ENCODE measurements at regions not wholly inside any gene's neighbourhood (a gene's known extent, or its start where the extent isn't known, plus 50 kb on each side); places are given as distances from the start of the nearest gene placed in this dataset.

GRCh38 chr1:57925226-57925625, 501.4 kb upstream of the DAB1 start:
- DNase-seq: no peak
- Histone ChIP-seq H3K4me3 (ENCODE audit: low read length in 3 of 3) (no peak overlapping the region), H3K27ac (ENCODE audit: low read depth in 2 of 2, low read length in 2 of 2) (no peak overlapping the region), H3K36me3 (ENCODE audit: control insufficient read depth in 2 of 3, insufficient read depth in 3 of 3, low read length in 3 of 3) (no peaks in the 10 kb centered on the region), H3K4me1 (ENCODE audit: control insufficient read depth in 2 of 3, insufficient read depth in 2 of 3, low read depth in 1 of 3, low read length in 3 of 3) (no peaks in the 10 kb centered on the region), H3K9me3 (ENCODE audit: control insufficient read depth in 2 of 3, insufficient read depth in 1 of 3, low read length in 3 of 3) (no peaks in the 10 kb centered on the region), H3K27me3 (ENCODE audit: control insufficient read depth, insufficient read depth, low read length) (no peaks in the 10 kb centered on the region), H3K9ac (ENCODE audit: low read length in 3 of 3) (no peak overlapping the region)
- intact Hi-C loops (cut with DNase I): no loop called here
- no peak for FAIRE-seq
- TF ChIP-seq, protein P1, sequence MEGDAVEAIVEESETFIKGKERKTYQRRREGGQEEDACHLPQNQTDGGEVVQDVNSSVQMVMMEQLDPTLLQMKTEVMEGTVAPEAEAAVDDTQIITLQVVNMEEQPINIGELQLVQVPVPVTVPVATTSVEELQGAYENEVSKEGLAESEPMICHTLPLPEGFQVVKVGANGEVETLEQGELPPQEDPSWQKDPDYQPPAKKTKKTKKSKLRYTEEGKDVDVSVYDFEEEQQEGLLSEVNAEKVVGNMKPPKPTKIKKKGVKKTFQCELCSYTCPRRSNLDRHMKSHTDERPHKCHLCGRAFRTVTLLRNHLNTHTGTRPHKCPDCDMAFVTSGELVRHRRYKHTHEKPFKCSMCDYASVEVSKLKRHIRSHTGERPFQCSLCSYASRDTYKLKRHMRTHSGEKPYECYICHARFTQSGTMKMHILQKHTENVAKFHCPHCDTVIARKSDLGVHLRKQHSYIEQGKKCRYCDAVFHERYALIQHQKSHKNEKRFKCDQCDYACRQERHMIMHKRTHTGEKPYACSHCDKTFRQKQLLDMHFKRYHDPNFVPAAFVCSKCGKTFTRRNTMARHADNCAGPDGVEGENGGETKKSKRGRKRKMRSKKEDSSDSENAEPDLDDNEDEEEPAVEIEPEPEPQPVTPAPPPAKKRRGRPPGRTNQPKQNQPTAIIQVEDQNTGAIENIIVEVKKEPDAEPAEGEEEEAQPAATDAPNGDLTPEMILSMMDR (IDR thresholded peaks at IDR 0.05; ENCODE audit: borderline replicate concordance, extremely low read depth, insufficient read depth): no peak

GRCh38 chr1:57922130-57922529, 498.3 kb upstream of the DAB1 start:
- H3K9ac ChIP-seq (ENCODE audit: low read length in 3 of 3): no peak overlapping the region
- H3K4me1 ChIP-seq (ENCODE audit: control insufficient read depth in 2 of 3, insufficient read depth in 2 of 3, low read depth in 1 of 3, low read length in 3 of 3): no peaks in the 10 kb centered on the region
- FAIRE-seq (no peak), DNase-seq (no peak)
- no peak overlapping the region for H3K27ac ChIP-seq (ENCODE audit: low read depth in 2 of 2, low read length in 2 of 2)
- H3K36me3 ChIP-seq (ENCODE audit: control insufficient read depth in 2 of 3, insufficient read depth in 3 of 3, low read length in 3 of 3): no peaks in the 10 kb centered on the region
- H3K9me3 ChIP-seq (ENCODE audit: control insufficient read depth in 2 of 3, insufficient read depth in 1 of 3, low read length in 3 of 3): no peaks in the 10 kb centered on the region
- TF ChIP-seq, protein P1 (IDR thresholded peaks at IDR 0.05; ENCODE audit: borderline replicate concordance, extremely low read depth, insufficient read depth): no peak
- no peak overlapping the region for H3K4me3 ChIP-seq (ENCODE audit: low read length in 3 of 3)
- H3K27me3 ChIP-seq (ENCODE audit: control insufficient read depth, insufficient read depth, low read length): no peaks in the 10 kb centered on the region
- intact Hi-C loops (cut with DNase I): no loop called here

DNA sequence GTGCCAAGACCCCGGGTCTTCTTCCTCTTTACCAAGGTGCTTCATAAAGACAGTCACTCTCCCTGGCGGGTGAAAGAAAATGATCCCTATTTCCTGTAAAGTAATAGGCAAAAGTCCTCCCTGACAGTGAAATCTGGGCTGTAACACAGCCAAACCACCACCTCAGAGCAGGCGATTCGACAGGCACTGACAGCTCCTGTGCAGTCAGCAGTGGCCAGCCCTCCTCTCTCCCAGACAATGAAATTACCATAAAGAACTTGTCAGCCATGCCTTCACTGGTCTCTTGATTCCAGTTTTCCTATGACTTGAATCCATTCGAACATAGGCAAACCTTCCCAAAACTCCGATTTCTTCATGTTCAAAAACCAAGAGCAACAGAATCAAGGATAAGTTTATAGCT, 492.2 kb upstream of the DAB1 start:
- DNase-seq (no peak), FAIRE-seq (no peak)
- Histone ChIP-seq H3K27ac (ENCODE audit: low read depth in 2 of 2, low read length in 2 of 2) (no peak overlapping the region), H3K4me3 (ENCODE audit: low read length in 3 of 3) (no peak overlapping the region), H3K9me3 (ENCODE audit: control insufficient read depth in 2 of 3, insufficient read depth in 1 of 3, low read length in 3 of 3) (no peaks in the 10 kb centered on the region), H3K36me3 (ENCODE audit: control insufficient read depth in 2 of 3, insufficient read depth in 3 of 3, low read length in 3 of 3) (no peaks in the 10 kb centered on the region), H3K4me1 (ENCODE audit: control insufficient read depth in 2 of 3, insufficient read depth in 2 of 3, low read depth in 1 of 3, low read length in 3 of 3) (no peaks in the 10 kb centered on the region), H3K27me3 (ENCODE audit: control insufficient read depth, insufficient read depth, low read length) (no peaks in the 10 kb centered on the region), H3K9ac (ENCODE audit: low read length in 3 of 3) (no peak overlapping the region)
- TF ChIP-seq, protein P1 (IDR thresholded peaks at IDR 0.05; ENCODE audit: borderline replicate concordance, extremely low read depth, insufficient read depth): no peak
- intact Hi-C loops (cut with DNase I): loop anchor here (10.0 kb wide), 1 partner anchor 921 kb away; no protein-coding TSS in a partner anchor

DNA sequence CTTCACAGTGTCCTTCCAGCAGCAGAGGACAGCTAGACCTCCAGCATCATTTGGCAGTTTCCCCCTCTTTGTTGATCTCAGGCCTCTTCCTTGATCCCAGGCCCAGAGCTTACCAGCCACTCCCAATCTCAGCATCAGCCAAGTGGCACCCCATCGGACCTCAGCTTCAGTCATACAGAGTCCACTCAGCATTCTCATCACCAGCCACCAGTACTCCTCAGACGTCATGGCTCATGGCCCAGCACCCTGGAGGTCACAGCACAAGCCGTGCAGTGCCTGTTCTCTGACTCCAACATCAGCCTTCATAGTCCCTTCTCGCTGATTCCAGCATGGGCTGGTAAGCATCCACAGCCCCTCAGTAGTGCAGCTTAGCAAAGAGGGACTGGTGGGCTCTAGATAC, 487.6 kb upstream of the DAB1 start:
- no peak overlapping the region for H3K4me3 ChIP-seq (ENCODE audit: low read length in 3 of 3)
- FAIRE-seq (no peak), DNase-seq (no peak)
- no peaks in the 10 kb centered on the region for H3K27me3 ChIP-seq (ENCODE audit: control insufficient read depth, insufficient read depth, low read length)
- no peaks in the 10 kb centered on the region for H3K4me1 ChIP-seq (ENCODE audit: control insufficient read depth in 2 of 3, insufficient read depth in 2 of 3, low read depth in 1 of 3, low read length in 3 of 3)
- intact Hi-C loops (cut with DNase I): loop anchor here (10.0 kb wide), 1 partner anchor 917 kb away; no protein-coding TSS in a partner anchor
- H3K36me3 ChIP-seq (ENCODE audit: control insufficient read depth in 2 of 3, insufficient read depth in 3 of 3, low read length in 3 of 3): no peaks in the 10 kb centered on the region
- no peaks in the 10 kb centered on the region for H3K9me3 ChIP-seq (ENCODE audit: control insufficient read depth in 2 of 3, insufficient read depth in 1 of 3, low read length in 3 of 3)
- TF ChIP-seq, protein P1 (IDR thresholded peaks at IDR 0.05; ENCODE audit: borderline replicate concordance, extremely low read depth, insufficient read depth): no peak
- no peak overlapping the region for H3K9ac ChIP-seq (ENCODE audit: low read length in 3 of 3)
- H3K27ac ChIP-seq (ENCODE audit: low read depth in 2 of 2, low read length in 2 of 2): no peak overlapping the region
